A549 (cell line): ENCODE measurements at regions not wholly inside any gene's neighbourhood (a gene's known extent, or its start where the extent isn't known, plus 50 kb on each side); places are given as distances from the start of the nearest gene placed in this dataset.

Source experiments
- ATAC-seq, 2 experiments: fragments of 200-7000 bp in 1 of 2; fragments of >200 bp in 1 of 2; cut with Nextera tagmentation in 1 of 2; cut with Tn5 transposase in 1 of 2; 3 replicates each; pipeline versions ENCODE4 v1.8.0 to v1.9.1; 2018 to 2020; ENCODE audit warnings: mild to moderate bottlenecking in 1 of 2, moderate library complexity in 1 of 2
- CTCF ChIA-PET: fragments of 300-600 bp; sonication (Branson Sonifier 250); formaldehyde crosslinking; extraction: SDS; loops from one replicate; lab custom pipeline; 2021; ENCODE audit warnings: antibody characterized with exemption, inconsistent platforms; lab: Yijun Ruan, JAX
- POLR2A ChIA-PET: fragments of 350-600 bp; formaldehyde crosslinking; extraction: SDS; loops from one replicate; lab custom pipeline; 2021; ENCODE audit warnings: antibody characterized with exemption, inconsistent platforms; lab: Yijun Ruan, JAX
- DNase-seq, 2 experiments: peaks; one replicate each; pipeline versions ENCODE4 v3.0.0 to v3.0.0-alpha.2; 2011 to 2016; ENCODE audit warnings: low read depth in 1 of 2, low spot score in 1 of 2
- FAIRE-seq: peaks from 2 replicates; lab custom pipeline; 2011; peaks lifted over from hg19 to GRCh38; lab: Jason Lieb, UNC
- H3K27ac ChIP-seq, 2 experiments: fragments of >200 bp; sonication (Bioruptor Twin); formaldehyde crosslinking; 3 replicates each; pipeline ENCODE4 v1.5.1; 2016 to 2017
- H3K4me1 ChIP-seq: fragments of >200 bp; sonication (Bioruptor Twin); formaldehyde crosslinking; 3 replicates; pipeline ENCODE4 v1.6.1; 2016
- H3K4me2 ChIP-seq: fragments of >200 bp; sonication (Bioruptor Twin); formaldehyde crosslinking; 3 replicates; pipeline ENCODE4 v1.6.1; 2016
- H3K4me3 ChIP-seq: fragments of >200 bp; sonication (Bioruptor Twin); formaldehyde crosslinking; 3 replicates; pipeline ENCODE4 v1.5.1; 2016
- H3K9me3 ChIP-seq: fragments of >200 bp; sonication (Bioruptor Twin); formaldehyde crosslinking; 3 replicates; pipeline ENCODE4 v1.6.1; 2016
- BHLHE40 ChIP-seq: IDR thresholded peaks from 2 replicates; pipeline ENCODE4 v1.6.1; 2012; ENCODE audit warnings: low read depth, low read length, inconsistent platforms
- CHD4 ChIP-seq: fragments of 200-600 bp; sonication (generic); IDR thresholded peaks from 2 replicates; pipeline ENCODE4 v1.6.1; 2016; ENCODE audit warnings: antibody characterized with exemption, mild to moderate bottlenecking, borderline replicate concordance
- HEYL ChIP-seq: fragments of 250-450 bp; sonication (Bioruptor Pico); IDR thresholded peaks from 2 replicates; pipeline ENCODE4 v1.8.0; 2021; ENCODE audit warnings: mild to moderate bottlenecking, moderate library complexity
- HOXB13 ChIP-seq: fragments of 250-450 bp; sonication (Bioruptor Pico); IDR thresholded peaks from 2 replicates; pipeline ENCODE4 v1.5.0; 2020; ENCODE audit warnings: low read depth, mild to moderate bottlenecking, moderate library complexity
- HOXB5 ChIP-seq: fragments of 250-450 bp; sonication (Bioruptor Pico); IDR thresholded peaks from 2 replicates; pipeline ENCODE4 v1.5.0; 2020; ENCODE audit warnings: mild to moderate bottlenecking, moderate library complexity
- JUNB ChIP-seq: fragments of >200 bp; sonication (Bioruptor Twin); formaldehyde crosslinking; IDR thresholded peaks from 2 replicates; pipeline ENCODE4 v1.6.1; 2016
- KDM5A ChIP-seq: fragments of 200-600 bp; sonication (generic); IDR thresholded peaks from 2 replicates; pipeline ENCODE4 v1.6.1; 2016; ENCODE audit warnings: antibody characterized with exemption, mild to moderate bottlenecking
- MAFK ChIP-seq: fragments of 450-650 bp; IDR thresholded peaks from 2 replicates; pipeline ENCODE4 v1.6.1; 2014; ENCODE audit not compliant: partially characterized antibody
- RAD21 ChIP-seq, 2 experiments: fragments of >200 bp in 1 of 2; sonication (Bioruptor Twin) in 1 of 2; formaldehyde crosslinking in 1 of 2; IDR thresholded peaks in 1 of 2; conservative IDR thresholded peaks in 1 of 2; 2 replicates in 1 of 2; 3 replicates in 1 of 2; pipeline ENCODE4 v1.6.1; 2012 to 2018; ENCODE audit warnings: inconsistent platforms in 1 of 2
- RFX5 ChIP-seq: fragments of 450-650 bp; IDR thresholded peaks from 2 replicates; pipeline ENCODE4 v1.7.1; 2014; ENCODE audit warnings: antibody characterized with exemption, mild to moderate bottlenecking, moderate library complexity
- SMC3 ChIP-seq: fragments of >200 bp; sonication (Bioruptor Twin); formaldehyde crosslinking; IDR thresholded peaks from 3 replicates; pipeline ENCODE4 v1.6.1; 2018; ENCODE audit warnings: inconsistent platforms
- TP53 ChIP-seq: fragments of 250-450 bp; sonication (Bioruptor Pico); IDR thresholded peaks from 2 replicates; pipeline ENCODE4 v1.5.0; 2021; ENCODE audit warnings: mild to moderate bottlenecking, moderate library complexity
- ZFP36 ChIP-seq: fragments of 450-650 bp; IDR thresholded peaks from 2 replicates; pipeline ENCODE4 v1.6.1; 2014; ENCODE audit warnings: borderline replicate concordance; ENCODE audit not compliant: partially characterized antibody
- ZSCAN20 ChIP-seq: fragments of 250-450 bp; sonication (Bioruptor Pico); IDR thresholded peaks from 2 replicates; pipeline ENCODE4 v1.8.0; 2022; ENCODE audit warnings: mild to moderate bottlenecking, moderate library complexity
- WGBS: methylation state at CpG from one replicate; pipeline ENCODE4 v1.1.6; 2017; ENCODE audit errors: missing lambda C conversion rate; 5-methylcytosine and 5-hydroxymethylcytosine counted together
- TF ChIP-seq, protein P1 (sequence below): fragments of 450-650 bp; IDR thresholded peaks from 2 replicates; pipeline ENCODE4 v1.6.1; 2014; ENCODE audit warnings: antibody characterized with exemption
- TF ChIP-seq, protein P2 (sequence below): fragments of >200 bp; sonication (Bioruptor Twin); formaldehyde crosslinking; IDR thresholded peaks from 3 replicates; pipeline ENCODE4 v1.6.1; 2016
- TF ChIP-seq, protein P3 (sequence below): fragments of >200 bp; sonication (Bioruptor Twin); formaldehyde crosslinking; IDR thresholded peaks from 3 replicates; pipeline ENCODE4 v1.5.1; 2016

GRCh38 chr17:36760425-36760824, 159.0 kb downstream of the MRM1 start:
- Histone ChIP-seq H3K4me1 (no peaks in the 10 kb centered on the region), H3K9me3 (no peaks in the 10 kb centered on the region), H3K4me2 (no peak overlapping the region), H3K27ac (no peak overlapping the region), H3K4me3 (no peak overlapping the region)
- no peak for ATAC-seq
- POLR2A ChIA-PET = no interaction called here
- CTCF ChIA-PET = interaction anchor here (0.9 to 1.6 kb wide), 3 partner anchors 10 to 288 kb away, joined by 3 to 5 read pairs (median 3); no protein-coding TSS in a partner anchor
- TF ChIP-seq RFX5 (no peak), ZSCAN20 (CRISPR knock-in tag) (no peak), BHLHE40 (no peak)
- TF ChIP-seq, protein P1, sequence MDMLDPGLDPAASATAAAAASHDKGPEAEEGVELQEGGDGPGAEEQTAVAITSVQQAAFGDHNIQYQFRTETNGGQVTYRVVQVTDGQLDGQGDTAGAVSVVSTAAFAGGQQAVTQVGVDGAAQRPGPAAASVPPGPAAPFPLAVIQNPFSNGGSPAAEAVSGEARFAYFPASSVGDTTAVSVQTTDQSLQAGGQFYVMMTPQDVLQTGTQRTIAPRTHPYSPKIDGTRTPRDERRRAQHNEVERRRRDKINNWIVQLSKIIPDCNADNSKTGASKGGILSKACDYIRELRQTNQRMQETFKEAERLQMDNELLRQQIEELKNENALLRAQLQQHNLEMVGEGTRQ = no peak
- DNase-seq = no peak
- 32% methylated on average over 5 of the region's 5 CpGs for WGBS
- FAIRE-seq = no peak

DNA sequence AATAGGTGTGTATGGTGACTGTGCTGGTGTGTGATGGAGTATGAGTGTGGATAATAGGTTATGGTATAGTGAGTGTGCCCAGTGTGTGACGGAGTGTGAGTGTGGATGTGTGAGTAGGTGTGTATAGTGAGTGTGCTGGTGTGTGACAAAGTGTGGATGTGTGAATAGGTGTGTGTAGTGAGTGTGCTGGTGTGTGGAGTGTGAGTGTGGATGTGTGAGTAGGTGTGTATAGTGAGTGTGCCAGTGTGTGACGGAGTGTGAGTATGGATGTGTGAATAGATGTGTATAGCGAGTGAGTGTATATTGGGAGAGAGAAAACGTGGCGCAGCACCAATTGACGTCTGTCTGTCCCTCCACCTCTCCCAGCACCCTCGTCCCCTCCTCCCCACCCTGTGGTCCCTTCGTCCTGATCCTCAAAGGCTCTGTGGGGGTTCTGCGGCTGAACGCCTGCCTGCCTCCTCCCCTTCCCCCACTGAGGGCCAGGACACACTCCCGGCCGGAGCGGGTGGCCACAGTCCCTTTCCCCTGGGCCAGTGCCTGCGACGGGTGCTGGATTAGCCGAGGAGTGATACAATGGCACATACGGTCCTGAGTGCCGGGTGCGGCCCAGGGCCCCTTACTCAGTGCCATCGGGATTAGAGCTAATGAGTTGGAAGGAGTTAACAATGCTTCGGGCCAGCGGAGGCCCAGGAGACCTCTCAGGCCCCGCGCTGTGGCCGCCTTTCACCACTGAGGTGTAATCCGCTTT, 160.0 kb downstream of the MRM1 start:
- Histone ChIP-seq H3K9me3 (no peaks in the 10 kb centered on the region), H3K4me1 (no peaks in the 10 kb centered on the region), H3K27ac (no peak overlapping the region), H3K4me3 (no peak overlapping the region), H3K4me2 (no peak overlapping the region)
- ChIA-PET POLR2A (no interaction called here), CTCF (no interaction called here)
- ATAC-seq = no peak
- TF ChIP-seq RFX5 = no peak
- no peak for FAIRE-seq
- WGBS = 71% methylated on average over 26 of the region's 26 CpGs
- DNase-seq = no peak

GRCh38 chr17:36765436-36766043, 164.2 kb downstream of the MRM1 start:
- CTCF ChIA-PET = interaction anchor here (1.2 to 1.7 kb wide), 3 partner anchors 10 to 282 kb away, joined by 3 to 7 read pairs (median 5); no protein-coding TSS in a partner anchor
- POLR2A ChIA-PET = no interaction called here
- Histone ChIP-seq H3K27ac (no peak overlapping the region), H3K4me2 (no peak overlapping the region), H3K4me1 (no peaks in the 10 kb centered on the region), H3K4me3 (no peak overlapping the region), H3K9me3 (no peaks in the 10 kb centered on the region)
- TF ChIP-seq HOXB13 (CRISPR knock-in tag) (no peak), CHD4 (no peak), ZFP36 (no peak), KDM5A (no peak), HOXB5 (CRISPR knock-in tag) (no peak), TP53 (no peak), JUNB (no peak), HEYL (no peak), MAFK (no peak)
- ATAC-seq (no peak), DNase-seq (no peak), FAIRE-seq (no peak)
- WGBS = 67% methylated on average over 17 of the region's 18 CpGs

DNA sequence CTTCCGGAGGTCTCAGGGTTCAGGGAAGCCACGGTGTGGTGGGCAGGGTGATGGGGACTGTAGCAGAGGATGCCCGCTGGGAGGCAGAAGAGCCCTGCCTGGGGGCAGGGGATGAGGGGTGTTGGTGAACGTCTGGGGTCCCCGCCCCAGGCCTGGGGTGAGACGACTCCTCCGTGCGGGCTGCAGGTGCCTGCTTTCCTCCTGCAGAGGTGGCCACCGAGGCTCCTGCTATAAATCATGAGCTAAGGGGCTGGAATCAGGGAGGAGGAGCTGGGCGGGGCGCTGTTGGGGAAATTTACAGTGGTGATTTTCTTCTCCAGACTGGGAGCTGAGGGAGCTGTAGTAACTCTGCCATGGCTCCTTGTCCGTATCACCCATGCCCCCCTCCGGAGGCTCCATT, 167.0 kb downstream of the MRM1 start:
- Histone ChIP-seq H3K9me3 (no peaks in the 10 kb centered on the region), H3K4me1 (no peaks in the 10 kb centered on the region), H3K4me2 (no peak overlapping the region), H3K27ac (no peak overlapping the region), H3K4me3 (no peak overlapping the region)
- ATAC-seq = peak; percentile 32 to 78; a peak in 5 of 6 replicates
- POLR2A ChIA-PET = no interaction called here
- TF ChIP-seq, protein P2, sequence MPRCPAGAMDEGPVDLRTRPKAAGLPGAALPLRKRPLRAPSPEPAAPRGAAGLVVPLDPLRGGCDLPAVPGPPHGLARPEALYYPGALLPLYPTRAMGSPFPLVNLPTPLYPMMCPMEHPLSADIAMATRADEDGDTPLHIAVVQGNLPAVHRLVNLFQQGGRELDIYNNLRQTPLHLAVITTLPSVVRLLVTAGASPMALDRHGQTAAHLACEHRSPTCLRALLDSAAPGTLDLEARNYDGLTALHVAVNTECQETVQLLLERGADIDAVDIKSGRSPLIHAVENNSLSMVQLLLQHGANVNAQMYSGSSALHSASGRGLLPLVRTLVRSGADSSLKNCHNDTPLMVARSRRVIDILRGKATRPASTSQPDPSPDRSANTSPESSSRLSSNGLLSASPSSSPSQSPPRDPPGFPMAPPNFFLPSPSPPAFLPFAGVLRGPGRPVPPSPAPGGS = no peak
- peak; percentile 51; the same call in 2 of the 3 replicates for TF ChIP-seq SMC3
- TF ChIP-seq, protein P3, sequence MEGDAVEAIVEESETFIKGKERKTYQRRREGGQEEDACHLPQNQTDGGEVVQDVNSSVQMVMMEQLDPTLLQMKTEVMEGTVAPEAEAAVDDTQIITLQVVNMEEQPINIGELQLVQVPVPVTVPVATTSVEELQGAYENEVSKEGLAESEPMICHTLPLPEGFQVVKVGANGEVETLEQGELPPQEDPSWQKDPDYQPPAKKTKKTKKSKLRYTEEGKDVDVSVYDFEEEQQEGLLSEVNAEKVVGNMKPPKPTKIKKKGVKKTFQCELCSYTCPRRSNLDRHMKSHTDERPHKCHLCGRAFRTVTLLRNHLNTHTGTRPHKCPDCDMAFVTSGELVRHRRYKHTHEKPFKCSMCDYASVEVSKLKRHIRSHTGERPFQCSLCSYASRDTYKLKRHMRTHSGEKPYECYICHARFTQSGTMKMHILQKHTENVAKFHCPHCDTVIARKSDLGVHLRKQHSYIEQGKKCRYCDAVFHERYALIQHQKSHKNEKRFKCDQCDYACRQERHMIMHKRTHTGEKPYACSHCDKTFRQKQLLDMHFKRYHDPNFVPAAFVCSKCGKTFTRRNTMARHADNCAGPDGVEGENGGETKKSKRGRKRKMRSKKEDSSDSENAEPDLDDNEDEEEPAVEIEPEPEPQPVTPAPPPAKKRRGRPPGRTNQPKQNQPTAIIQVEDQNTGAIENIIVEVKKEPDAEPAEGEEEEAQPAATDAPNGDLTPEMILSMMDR = peak; percentile 34
- peak; percentile 53 to 59 for TF ChIP-seq RAD21 (conservative IDR thresholded peaks at IDR 0.05 in 1 of 2, IDR thresholded peaks at IDR 0.05 in 1 of 2)
- CTCF ChIA-PET = interaction anchor here (0.6 to 2.4 kb wide), 15 partner anchors 9 to 488 kb away, joined by 3 to 14 read pairs (median 3); no protein-coding TSS in a partner anchor
- FAIRE-seq = no peak
- WGBS = 51% methylated on average over 12 of the region's 13 CpGs
- no peak for DNase-seq
